GM21367 (cell line): ENCODE measurements at regions not wholly inside any gene's neighbourhood (a gene's known extent, or its start where the extent isn't known, plus 50 kb on each side); places are given as distances from the start of the nearest gene placed in this dataset.

Experiments used
- ATAC-seq: cut with Tn5 transposase; IDR thresholded peaks from one replicate; pipeline ENCODE4 v1.9.1; 2021; ENCODE audit not compliant: unreplicated experiment

- no peak for ATAC-seq
Observed at GRCh38 chr6:130314271-130314670, 51.5 kb upstream of the TMEM200A start.

GRCh38 chr6:130313206-130313605, 52.6 kb upstream of the TMEM200A start:
- no peak for ATAC-seq

GRCh38 chr6:130309028-130309427, 56.8 kb upstream of the TMEM200A start:
- no peak for ATAC-seq

- no peak for ATAC-seq
Observed at GRCh38 chr6:130307752-130308361, 58.0 kb upstream of the TMEM200A start.

- no peak for ATAC-seq
Observed at GRCh38 chr6:130306377-130306776, 59.4 kb upstream of the TMEM200A start.

GRCh38 chr6:130303431-130303830, 62.4 kb upstream of the TMEM200A start:
- no peak for ATAC-seq

- no peak for ATAC-seq
Observed at GRCh38 chr6:130298258-130298657, 67.6 kb upstream of the TMEM200A start.

- ATAC-seq = no peak
Observed at GRCh38 chr6:130296854-130297253, 69.0 kb upstream of the TMEM200A start.

GRCh38 chr6:130293800-130294199, 71.0 kb upstream of the SAMD3 start:
- ATAC-seq = no peak

- no peak for ATAC-seq
Observed at GRCh38 chr6:130288065-130288464, 65.3 kb upstream of the SAMD3 start.

GRCh38 chr6:130282234-130282995, 59.7 kb upstream of the SAMD3 start:
- ATAC-seq = peak; percentile 78

- ATAC-seq = no peak
Observed at GRCh38 chr6:130276507-130276906, 53.8 kb upstream of the SAMD3 start.

- ATAC-seq = no peak
Observed at GRCh38 chr6:130274007-130274406, 51.3 kb upstream of the SAMD3 start.
